H1 (cell line): ENCODE measurements at regions not wholly inside any gene's neighbourhood (a gene's known extent, or its start where the extent isn't known, plus 50 kb on each side); places are given as distances from the start of the nearest gene placed in this dataset.

ENCODE experiments used
- CTCF ChIA-PET: fragments of 300-600 bp; sonication (Branson Sonifier 250); formaldehyde crosslinking; loops from one replicate; lab custom pipeline; 2021; ENCODE audit not compliant: partially characterized antibody; lab: Charles Lee
- POLR2A ChIA-PET: fragments of 300-600 bp; sonication (Branson Sonifier 250); formaldehyde crosslinking; loops from one replicate; lab custom pipeline; 2021; ENCODE audit warnings: inconsistent platforms; ENCODE audit not compliant: partially characterized antibody; lab: Charles Lee
- DNase-seq, 2 experiments: peaks; one replicate each; pipeline versions ENCODE4 v3.0.0 to v3.0.0-alpha.2; 2010 to 2022; ENCODE audit warnings: low spot score in 2 of 2, low read depth in 1 of 2, mixed read lengths in 1 of 2
- FAIRE-seq: peaks from 2 replicates; lab custom pipeline; 2011; peaks lifted over from hg19 to GRCh38; lab: Jason Lieb, UNC
- H2AFZ ChIP-seq: 2 replicates; pipeline ENCODE4 v1.8.1; 2012; ENCODE audit warnings: low read length, inconsistent platforms
- H2AK5ac ChIP-seq: 2 replicates; pipeline ENCODE4 v1.6.1; 2013; ENCODE audit warnings: low read depth, low read length
- H2BK120ac ChIP-seq: replicated peaks from 2 replicates; pipeline ENCODE3; 2013; ENCODE audit warnings: low read depth, low read length, inconsistent platforms
- H2BK12ac ChIP-seq: 2 replicates; pipeline ENCODE4 v1.6.1; 2013; ENCODE audit warnings: low read depth, low read length
- H2BK15ac ChIP-seq: 2 replicates; pipeline ENCODE4 v1.6.1; 2013; ENCODE audit warnings: low read length
- H2BK20ac ChIP-seq: 2 replicates; pipeline ENCODE4 v1.6.1; 2013; ENCODE audit warnings: low read length
- H2BK5ac ChIP-seq: 2 replicates; pipeline ENCODE4 v1.6.1; 2013; ENCODE audit warnings: low read depth, low read length
- H3K14ac ChIP-seq: 2 replicates; pipeline ENCODE4 v1.6.1; 2013; ENCODE audit warnings: inconsistent platforms; ENCODE audit not compliant: insufficient read length
- H3K18ac ChIP-seq: 2 replicates; pipeline ENCODE4 v1.6.1; 2013; ENCODE audit warnings: low read length; ENCODE audit errors: extremely low read depth
- H3K23ac ChIP-seq: 2 replicates; pipeline ENCODE4 v1.6.1; 2013; ENCODE audit warnings: inconsistent platforms; ENCODE audit not compliant: insufficient read length
- H3K23me2 ChIP-seq: 2 replicates; pipeline ENCODE4 v1.6.1; 2013; ENCODE audit warnings: low read depth, low read length
- H3K27ac ChIP-seq: 2 replicates; pipeline ENCODE4 v1.6.1; 2011; ENCODE audit warnings: low read depth, low read length, inconsistent platforms
- H3K27me3 ChIP-seq, 4 experiments: replicated peaks in 1 of 4; 1 replicate in 1 of 4; 2 replicates in 3 of 4; pipeline versions ENCODE4 v1.6.1 to v1.8.1; 2011 to 2013; ENCODE audit warnings: low read length in 3 of 4, mild to moderate bottlenecking in 3 of 4, inconsistent platforms in 2 of 4, mixed read lengths in 2 of 4, moderate library complexity in 1 of 4; ENCODE audit not compliant: control insufficient read depth in 3 of 4, insufficient read depth in 3 of 4; ENCODE audit errors: extremely low read depth in 1 of 4
- H3K36me3 ChIP-seq, 4 experiments: 2 replicates each; pipeline versions ENCODE4 v1.6.1 to v1.8.1; 2011 to 2013; ENCODE audit warnings: mild to moderate bottlenecking in 4 of 4, low read length in 3 of 4, moderate library complexity in 2 of 4, control low read depth in 1 of 4, inconsistent platforms in 1 of 4; ENCODE audit not compliant: insufficient read depth in 4 of 4, control insufficient read depth in 2 of 4
- H3K4ac ChIP-seq: replicated peaks from 2 replicates; pipeline ENCODE3; 2013; ENCODE audit warnings: low read length, low read depth, mixed read lengths, inconsistent platforms; ENCODE audit not compliant: insufficient read length
- H3K4me1 ChIP-seq, 4 experiments: replicated peaks in 1 of 4; 1 replicate in 1 of 4; 2 replicates in 3 of 4; pipeline versions ENCODE4 v1.6.1 to v1.8.1; 2011 to 2013; ENCODE audit warnings: low read length in 3 of 4, inconsistent platforms in 2 of 4, mixed read lengths in 1 of 4; ENCODE audit not compliant: insufficient read depth in 4 of 4, control insufficient read depth in 3 of 4
- H3K4me2 ChIP-seq, 2 experiments: 2 replicates each; pipeline versions ENCODE4 v1.6.1 to v1.8.1; 2011 to 2013; ENCODE audit warnings: low read depth in 2 of 2, low read length in 2 of 2, control low read depth in 1 of 2, inconsistent platforms in 1 of 2, mild to moderate bottlenecking in 1 of 2; ENCODE audit not compliant: insufficient read depth in 1 of 2
- H3K4me3 ChIP-seq, 4 experiments: fragments of 200-600, 300-600 bp in 1 of 4; sonication (generic), shearing (Covaris generic), sonication (Bioruptor Twin) in 1 of 4; 2 replicates each; pipeline versions ENCODE4 v1.5.1 to v1.8.1; 2011 to 2016; ENCODE audit warnings: low read length in 4 of 4, low read depth in 3 of 4, control low read depth in 2 of 4, inconsistent platforms in 2 of 4, mild to moderate bottlenecking in 2 of 4, mixed read lengths in 1 of 4, moderate library complexity in 1 of 4; ENCODE audit not compliant: insufficient read depth in 2 of 4; ENCODE audit errors: extremely low read depth in 1 of 4
- H3K56ac ChIP-seq: replicated peaks from 2 replicates; pipeline ENCODE3; 2013; ENCODE audit warnings: low read depth, mild to moderate bottlenecking, mixed read lengths, low read length, inconsistent platforms; ENCODE audit not compliant: insufficient read length
- H3K79me1 ChIP-seq: 2 replicates; pipeline ENCODE4 v1.6.1; 2013; ENCODE audit warnings: low read depth, low read length, control low read depth
- H3K79me2 ChIP-seq, 2 experiments: 2 replicates each; pipeline versions ENCODE4 v1.6.1 to v1.8.1; 2012 to 2013; ENCODE audit warnings: low read length in 2 of 2, mild to moderate bottlenecking in 2 of 2, inconsistent platforms in 1 of 2; ENCODE audit not compliant: insufficient read depth in 2 of 2, control insufficient read depth in 1 of 2
- H3K9ac ChIP-seq, 4 experiments: replicated peaks in 1 of 4; 1 replicate in 1 of 4; 2 replicates in 3 of 4; pipeline versions ENCODE4 v1.6.1 to v1.8.1; 2011 to 2013; ENCODE audit warnings: low read depth in 3 of 4, low read length in 3 of 4, control low read depth in 2 of 4, mild to moderate bottlenecking in 2 of 4, moderate library complexity in 2 of 4, inconsistent platforms in 1 of 4; ENCODE audit errors: extremely low read depth in 1 of 4
- H3K9me3 ChIP-seq, 2 experiments: 2 replicates each; pipeline versions ENCODE4 v1.6.1 to v1.8.1; 2012 to 2013; ENCODE audit warnings: mild to moderate bottlenecking in 2 of 2, moderate library complexity in 2 of 2, control low read depth in 1 of 2, inconsistent platforms in 1 of 2, low read depth in 1 of 2, low read length in 1 of 2, mixed read lengths in 1 of 2; ENCODE audit not compliant: insufficient read depth in 2 of 2
- H4K20me1 ChIP-seq, 2 experiments: replicated peaks in 1 of 2; 2 replicates each; pipeline versions ENCODE3 to v1.8.1; 2011 to 2013; ENCODE audit warnings: inconsistent platforms in 2 of 2, low read length in 2 of 2, mild to moderate bottlenecking in 1 of 2; ENCODE audit not compliant: insufficient read depth in 2 of 2, control insufficient read depth in 1 of 2
- H4K5ac ChIP-seq: 2 replicates; pipeline ENCODE4 v1.6.1; 2013; ENCODE audit warnings: low read length, low read depth, mixed read lengths, inconsistent platforms; ENCODE audit not compliant: insufficient read length
- H4K8ac ChIP-seq: 2 replicates; pipeline ENCODE4 v1.8.0; 2013; ENCODE audit warnings: mild to moderate bottlenecking, moderate library complexity, low read length, inconsistent platforms; ENCODE audit not compliant: insufficient read depth; ENCODE audit errors: extremely low read depth
- H4K91ac ChIP-seq: replicated peaks from 2 replicates; pipeline ENCODE3; 2013; ENCODE audit warnings: low read length, mixed read lengths, inconsistent platforms; ENCODE audit not compliant: insufficient read length
- MAFK ChIP-seq: IDR thresholded peaks from 2 replicates; pipeline ENCODE4 v1.6.1; 2012; ENCODE audit warnings: low read depth, mild to moderate bottlenecking, improper control_type of control experiment, low read length
- RAD21 ChIP-seq, 2 experiments: IDR thresholded peaks in 1 of 2; conservative IDR thresholded peaks in 1 of 2; 2 replicates each; pipeline ENCODE4 v1.6.1; 2011; ENCODE audit warnings: low read depth in 2 of 2, low read length in 2 of 2, improper control_type of control experiment in 1 of 2, inconsistent platforms in 1 of 2, mild to moderate bottlenecking in 1 of 2, moderate library complexity in 1 of 2
- TCF12 ChIP-seq: IDR thresholded peaks from 2 replicates; pipeline ENCODE4 v1.6.1; 2011; ENCODE audit warnings: low read depth, mild to moderate bottlenecking, low read length
- TEAD4 ChIP-seq: IDR thresholded peaks from 2 replicates; pipeline ENCODE4 v1.6.1; 2012; ENCODE audit warnings: low read depth, low read length, inconsistent platforms, mixed read lengths
- YY1 ChIP-seq: IDR thresholded peaks from 2 replicates; pipeline ENCODE4 v1.6.1; 2011; ENCODE audit warnings: low read depth, mild to moderate bottlenecking, low read length
- WGBS, 2 experiments: shearing (Covaris generic) in 1 of 2; methylation state at CpG; one replicate each; pipeline versions ENCODE4 v1.1.6 to v1.1.7; 2013 to 2015; ENCODE audit warnings: low lambda C conversion rate in 2 of 2, mixed read lengths in 2 of 2, inconsistent platforms in 1 of 2, low coverage in 1 of 2, missing lambda C conversion rate in 1 of 2; ENCODE audit not compliant: insufficient replicate concordance in 2 of 2, insufficient coverage in 1 of 2, insufficient read length in 1 of 2; ENCODE audit errors: extremely low coverage in 1 of 2, missing lambda C conversion rate in 1 of 2; 5-methylcytosine and 5-hydroxymethylcytosine counted together

- peak overlapping the region in 1 of 4 experiments; percentile 19; a peak in 1 of 8 replicates for H3K4me3 ChIP-seq
- no peaks in the 10 kb centered on the region for H3K9me3 ChIP-seq
- no peaks in the 10 kb centered on the region for H3K79me2 ChIP-seq
- no peak overlapping the region for H2AFZ ChIP-seq
- no peaks in the 10 kb centered on the region for H4K20me1 ChIP-seq
- no peaks in the 10 kb centered on the region for H3K36me3 ChIP-seq
- H4K8ac ChIP-seq: no peak overlapping the region
- no peak for TF ChIP-seq MAFK
- TF ChIP-seq TEAD4: no peak
- TF ChIP-seq TCF12: 0 out of 2 replicates have a peak, but pooled peaks have one; percentile 45
- no peak for TF ChIP-seq YY1
- TF ChIP-seq RAD21 (IDR thresholded peaks at IDR 0.05 in 1 of 2, conservative IDR thresholded peaks at IDR 0.05 in 1 of 2; ENCODE audit: low read depth in 2 of 2, low read length in 2 of 2): no peak
- H4K5ac ChIP-seq: no peak overlapping the region
- no peak overlapping the region for H3K23ac ChIP-seq
- H3K23me2 ChIP-seq: no peaks in the 10 kb centered on the region
- DNase-seq (no peak), FAIRE-seq (no peak)
- H2BK5ac ChIP-seq: no peak overlapping the region
- H2BK12ac ChIP-seq: no peak overlapping the region
- 53% methylated on average over 2 of the region's 2 CpGs; no CpG with 5 or more reads in 1 of the 2 experiments for WGBS, 2 experiments
- no peak overlapping the region for H3K18ac ChIP-seq
- no peak overlapping the region for H2BK120ac ChIP-seq
- H3K56ac ChIP-seq: no peak overlapping the region
- peaks cover 0 to 15% (median 1%) of the 10 kb centered on the region in 4 experiments; a peak in 4 of 7 replicates for H3K4me1 ChIP-seq
- no peak overlapping the region for H2AK5ac ChIP-seq
- H2BK20ac ChIP-seq: no peak overlapping the region
- H3K4ac ChIP-seq: no peak overlapping the region
- no peak overlapping the region for H3K14ac ChIP-seq
- POLR2A ChIA-PET: no interaction called here
- no peak overlapping the region for H4K91ac ChIP-seq
- CTCF ChIA-PET: no interaction called here
- no peaks in the 10 kb centered on the region for H3K79me1 ChIP-seq
- no peak overlapping the region for H3K27ac ChIP-seq
- H2BK15ac ChIP-seq: no peak overlapping the region
- H3K27me3 ChIP-seq: no peaks in the 10 kb centered on the region
- peak overlapping the region in 1 of 2 experiments; percentile 39; a peak in 1 of 4 replicates for H3K4me2 ChIP-seq
- H3K9ac ChIP-seq: no peak overlapping the region
Observed at GRCh38 chr13:64746845-64747244, 2483.3 kb downstream of the PCDH9 start.
